ENCODE measurements at regions not wholly inside any gene's neighbourhood (a gene's known extent, or its start where the extent isn't known, plus 50 kb on each side); places are given as distances from the start of the nearest gene placed in this dataset.
"Not testable (repeated sequence)": the region's sequence is repeated elsewhere in the genome, so short reads cannot be mapped to it uniquely, and the experiment has no call there.

DNA sequence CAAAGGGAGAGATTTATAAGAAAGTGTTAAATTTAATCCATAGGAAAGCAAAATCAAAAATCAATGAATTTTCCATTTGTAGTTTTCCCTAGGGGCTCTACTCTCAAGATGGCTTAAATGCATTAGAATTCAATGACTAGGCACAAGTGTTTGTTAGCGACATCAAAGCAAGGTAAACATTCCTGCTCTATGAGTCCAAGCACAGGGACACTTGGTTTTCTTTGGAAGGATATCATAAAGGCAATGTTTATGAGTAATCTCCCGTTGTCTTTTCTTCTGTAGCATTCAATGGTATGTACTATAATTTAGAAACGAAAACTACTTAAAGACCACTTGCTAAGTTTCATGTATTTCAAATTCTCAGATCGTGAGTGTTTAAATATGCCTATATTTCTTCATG is 54.8 kb upstream of the ZNF717 start:
- DNase-seq, result not testable (repeated sequence)

DNA sequence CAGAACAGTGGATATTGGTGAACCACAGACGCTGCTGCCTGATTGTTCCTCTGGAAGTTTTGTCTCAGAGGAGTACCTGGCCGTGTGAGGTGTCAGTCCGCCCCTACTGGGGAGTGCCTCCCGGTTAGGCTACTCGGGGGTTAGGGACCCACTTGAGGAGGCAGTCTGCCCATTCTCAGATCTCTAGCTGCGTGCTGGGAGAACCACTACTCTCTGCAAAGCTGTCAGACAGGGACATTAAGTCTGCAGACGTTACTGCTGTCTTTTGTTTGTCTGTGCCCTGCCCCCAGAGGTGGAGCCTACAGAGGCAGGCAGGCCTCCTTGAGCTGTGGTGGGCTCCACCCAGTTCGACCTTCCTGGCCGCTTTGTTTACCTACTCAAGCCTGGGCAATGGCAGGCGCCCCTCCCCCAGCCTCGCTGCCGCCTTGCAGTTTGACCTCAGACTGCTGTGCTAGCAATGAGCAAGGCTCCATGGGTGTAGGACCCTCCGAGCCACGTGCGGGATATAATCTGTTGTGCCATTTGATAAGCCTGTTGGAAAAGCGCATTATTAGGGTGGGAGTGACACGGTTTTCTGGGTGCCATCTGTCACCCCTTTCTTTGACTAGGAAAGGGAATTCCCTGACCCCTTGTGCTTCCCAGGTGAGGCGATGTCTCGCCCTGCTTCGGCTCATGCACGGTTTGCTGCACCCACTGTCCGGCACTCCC is 65.1 kb upstream of the ZNF717 start:
- not testable (repeated sequence) for DNase-seq

DNA sequence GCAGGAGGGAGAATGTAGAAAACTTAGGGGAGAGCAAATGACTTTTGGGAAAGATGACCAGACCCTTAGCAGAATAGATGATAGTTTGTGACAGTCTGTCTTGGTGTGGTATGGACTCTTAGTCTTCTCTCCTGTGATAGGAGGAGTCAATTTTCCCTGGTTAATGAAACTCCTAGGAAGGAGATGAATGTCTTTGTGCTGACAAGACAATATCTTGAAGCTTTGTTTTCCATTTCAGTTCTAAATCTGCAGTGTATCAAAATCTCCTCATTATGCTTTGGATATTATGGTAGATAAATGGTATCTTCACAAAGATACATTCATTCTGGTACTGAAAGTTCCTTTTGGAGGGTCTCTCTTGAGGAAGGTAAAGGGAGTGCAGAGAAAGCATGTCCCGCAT is 77.8 kb upstream of the ZNF717 start:
- DNase-seq, result no peak

DNA sequence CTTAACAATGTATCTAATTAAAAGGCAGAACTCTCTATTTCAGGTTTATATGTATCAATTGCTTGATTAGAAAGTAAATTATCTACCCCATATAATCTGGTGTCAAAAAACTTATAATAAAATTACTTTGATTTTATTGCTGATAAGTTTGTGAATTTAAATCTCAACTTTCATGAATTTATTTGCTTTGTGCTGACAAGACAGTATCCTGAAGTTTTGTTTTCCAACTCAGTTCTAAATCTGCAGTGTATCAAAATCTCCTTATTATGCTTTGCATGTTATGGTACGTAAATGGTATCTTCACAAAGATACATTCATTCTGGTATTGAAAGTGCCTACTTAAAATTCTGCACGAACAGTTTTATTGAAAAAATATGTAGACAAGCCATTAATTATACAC is 78.5 kb upstream of the ZNF717 start:
- no peak for DNase-seq

DNA sequence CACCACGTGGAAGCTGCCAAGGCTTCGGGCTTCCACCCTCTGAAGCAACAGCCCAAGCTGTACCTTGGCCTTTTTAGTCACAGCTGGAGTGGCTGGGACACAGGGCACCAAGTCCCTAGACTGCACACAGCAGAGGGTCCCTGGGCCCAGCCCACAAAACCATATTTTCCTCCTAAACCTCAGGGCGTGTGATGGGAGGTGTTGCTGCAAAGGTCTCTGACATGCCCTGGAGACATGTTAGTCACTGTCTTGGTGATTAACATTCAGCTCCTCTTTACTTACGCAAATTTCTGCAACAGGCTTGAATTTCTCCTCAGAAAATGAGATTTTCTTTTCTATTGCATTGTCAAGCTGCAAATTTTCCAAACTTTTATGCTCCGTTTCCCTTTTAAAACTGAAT is 98.4 kb upstream of the ZNF717 start:
- not testable (repeated sequence) for DNase-seq

DNA sequence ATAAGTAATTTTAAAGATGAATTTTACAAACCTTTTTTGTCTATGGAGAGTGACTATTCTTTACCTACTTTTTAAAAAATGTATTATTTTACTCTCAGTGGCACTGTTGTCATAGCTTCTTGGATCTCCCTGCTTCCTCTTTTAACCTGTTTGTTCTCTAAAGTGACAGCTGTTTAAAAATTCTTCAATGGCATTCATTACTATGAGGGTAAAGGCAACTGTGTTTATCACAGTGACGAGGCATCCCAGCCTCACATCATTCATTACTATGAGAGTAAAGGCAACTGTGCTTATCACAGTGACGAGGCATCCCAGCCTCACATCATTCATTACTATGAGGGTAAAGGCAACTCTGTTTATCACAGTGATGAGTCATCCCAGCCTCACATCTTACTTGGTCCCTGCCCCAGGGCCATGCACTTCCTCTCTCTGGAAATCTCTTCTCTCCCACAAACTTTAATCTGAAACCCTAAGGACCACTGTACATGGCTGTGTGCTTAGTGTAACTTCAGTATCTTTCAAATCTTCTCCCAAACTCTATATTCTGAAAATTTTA is 101.7 kb upstream of the ZNF717 start:
- DNase-seq, result no peak

DNA sequence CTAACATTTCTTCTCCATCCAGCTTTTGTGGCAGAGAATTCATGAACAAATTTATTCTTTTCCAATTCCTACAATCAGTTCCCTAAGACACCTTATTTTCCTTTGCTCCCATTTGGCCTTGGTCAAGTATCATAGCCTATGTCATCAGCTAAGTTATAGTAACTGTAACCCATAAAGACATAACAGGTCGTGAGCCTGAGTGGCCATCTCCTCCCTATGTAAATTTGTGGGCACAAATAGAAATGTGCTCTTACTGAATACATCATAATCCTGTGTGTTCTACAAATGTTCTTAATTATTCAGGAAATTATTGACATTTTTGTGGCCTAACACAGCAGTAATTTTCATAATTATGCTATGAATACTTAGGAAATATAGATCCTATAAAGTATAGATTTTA is 108.9 kb upstream of the ZNF717 start:
- DNase-seq, result no peak

DNA sequence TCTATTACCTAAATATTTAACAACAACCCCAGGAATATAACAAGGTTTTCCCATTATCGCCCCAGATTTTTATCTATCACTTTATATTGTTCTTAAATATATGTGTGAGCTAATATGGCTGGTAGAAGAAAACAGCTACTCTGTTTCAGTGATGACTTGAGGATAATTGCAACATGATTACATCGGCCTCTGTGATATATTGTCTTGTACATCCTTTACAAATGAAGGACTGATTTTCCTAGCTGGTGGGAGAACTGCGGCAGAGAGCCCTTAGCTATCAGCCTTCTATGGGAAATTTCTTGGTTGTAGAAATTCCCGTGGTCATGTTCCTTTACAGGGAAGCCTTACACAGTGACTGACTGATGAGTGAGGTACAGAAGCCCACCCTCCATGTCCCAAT is 110.9 kb upstream of the ZNF717 start:
- DNase-seq, result no peak

DNA sequence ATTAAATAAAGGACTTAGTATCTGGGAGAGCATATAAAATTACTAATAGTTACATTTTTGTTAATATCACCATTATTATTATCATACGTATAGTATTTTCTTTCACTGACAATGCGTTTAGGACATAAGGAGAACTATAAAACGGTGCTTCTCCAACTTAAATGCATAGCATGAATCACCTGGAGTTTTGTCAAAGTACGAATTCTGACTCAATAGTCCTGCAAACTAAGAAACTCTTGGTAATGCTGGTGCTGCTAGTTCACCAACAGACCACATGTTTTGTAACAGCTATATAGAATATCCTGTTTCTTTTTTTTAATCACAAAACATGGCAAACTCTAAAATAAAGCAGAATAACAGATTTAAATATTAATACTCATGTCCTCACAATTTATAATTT is 116.1 kb upstream of the ZNF717 start:
- DNase-seq, result not testable (repeated sequence)

DNA sequence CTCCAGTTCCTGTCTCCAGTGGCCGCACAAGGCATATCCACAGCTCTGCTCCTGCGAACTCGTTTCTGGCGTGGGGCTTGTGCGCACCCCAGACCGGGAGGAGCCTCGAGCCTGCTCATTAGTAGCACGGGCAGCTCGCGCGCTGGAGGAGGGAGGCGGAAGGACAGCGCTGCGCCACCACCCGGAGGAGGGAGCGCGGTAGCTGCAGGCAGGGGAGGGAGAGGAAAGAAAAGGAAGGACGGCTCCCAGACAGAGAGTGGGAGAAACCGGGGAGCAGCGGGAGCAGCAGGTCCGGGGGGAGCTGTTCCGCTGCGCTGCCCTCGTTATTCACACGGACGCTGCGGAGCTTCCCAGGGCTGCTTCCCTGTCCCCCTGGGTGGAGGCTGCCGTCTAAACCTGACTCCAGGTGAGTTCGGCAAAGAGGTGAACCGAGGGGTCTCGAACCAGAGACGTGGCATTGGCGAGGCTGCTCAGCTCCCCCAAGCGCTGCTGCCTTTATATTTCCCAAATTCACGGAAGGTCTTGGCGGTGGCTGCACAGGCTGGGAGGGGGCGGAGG is 121.3 kb upstream of the ZNF717 start:
- DNase-seq, result peak; percentile 25

DNA sequence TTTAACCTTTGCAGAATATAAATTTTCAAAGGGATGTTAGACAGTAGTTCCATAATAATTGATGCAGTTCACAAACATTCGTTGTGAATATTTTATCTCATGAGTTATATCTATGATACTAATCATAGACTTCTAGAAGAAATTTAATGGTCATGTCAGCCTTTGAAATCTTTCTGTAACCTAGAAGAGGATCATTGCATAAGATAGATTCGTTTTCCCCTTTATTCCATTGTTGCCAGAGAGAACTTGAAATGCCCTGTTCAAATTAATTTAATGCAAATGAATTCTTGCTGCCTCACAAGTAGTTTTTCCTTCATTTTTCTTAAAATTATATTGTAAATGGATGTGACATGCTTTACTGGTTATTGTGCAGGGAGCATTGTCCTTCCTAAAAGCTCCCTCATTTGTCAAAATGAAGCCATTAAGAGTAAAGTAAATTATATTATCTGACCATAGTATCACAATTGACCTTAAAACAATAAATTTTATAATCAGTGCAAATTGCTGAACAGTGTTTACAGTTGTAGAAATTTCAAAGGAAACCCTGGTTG is 128.5 kb upstream of the ZNF717 start:
- DNase-seq, result no peak

DNA sequence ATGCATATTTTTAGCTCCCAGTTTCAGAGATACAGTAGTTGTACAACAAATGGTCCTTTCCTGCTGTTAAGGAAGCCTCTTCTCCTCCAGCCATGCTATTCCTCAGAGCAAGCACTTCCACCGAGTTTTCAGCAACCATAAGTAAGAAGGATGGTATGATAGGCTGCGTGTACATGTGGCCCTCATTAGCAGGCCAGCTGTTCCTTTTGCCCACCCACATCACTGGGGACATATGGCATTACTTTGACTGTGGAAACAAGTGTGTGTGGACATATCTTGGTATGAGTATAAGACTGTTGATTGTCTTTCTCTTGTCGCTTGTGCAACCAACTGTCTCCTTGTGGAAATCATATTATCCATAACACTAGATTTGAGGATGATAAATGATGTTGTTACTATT is 129.4 kb upstream of the ZNF717 start:
- DNase-seq, result not testable (repeated sequence)

DNA sequence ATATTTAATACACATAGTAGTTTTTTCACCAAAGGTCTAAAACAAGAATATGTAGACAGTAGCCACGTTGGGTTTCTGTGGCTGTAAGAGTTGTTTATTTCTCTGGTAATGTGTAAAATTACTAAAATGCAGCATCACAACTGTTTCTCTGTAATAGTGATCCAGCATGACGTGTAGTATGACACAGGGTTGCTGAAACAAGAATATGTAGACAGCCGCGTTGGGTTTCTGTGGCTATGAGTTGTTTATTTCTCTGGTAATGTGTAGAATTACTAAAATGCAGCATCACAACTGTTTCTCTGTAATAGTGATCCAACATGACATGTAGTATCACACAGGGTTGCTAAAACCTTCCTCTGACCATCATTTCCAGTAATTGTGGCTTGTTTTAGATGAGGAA is 153.6 kb upstream of the ZNF717 start:
- no peak for DNase-seq

DNA sequence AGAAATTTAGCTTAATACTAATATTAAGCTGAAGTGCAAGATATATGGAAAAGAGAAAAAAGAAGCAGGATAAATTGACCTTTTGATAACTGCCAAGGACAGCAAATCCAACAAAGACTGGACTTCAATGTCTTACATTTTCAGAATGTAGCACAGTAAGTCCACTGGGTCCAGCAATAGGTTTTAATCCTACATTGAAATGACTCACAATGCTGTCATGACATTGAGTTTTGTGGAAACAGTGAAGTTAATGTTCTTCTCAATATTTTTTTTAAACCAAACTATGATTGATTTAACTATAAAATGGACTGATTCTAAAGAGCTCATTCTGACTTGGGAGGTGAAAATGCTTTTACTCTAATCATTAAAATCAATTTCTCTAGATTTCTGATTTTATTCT is 166.6 kb upstream of the ZNF717 start:
- DNase-seq, result no peak

DNA sequence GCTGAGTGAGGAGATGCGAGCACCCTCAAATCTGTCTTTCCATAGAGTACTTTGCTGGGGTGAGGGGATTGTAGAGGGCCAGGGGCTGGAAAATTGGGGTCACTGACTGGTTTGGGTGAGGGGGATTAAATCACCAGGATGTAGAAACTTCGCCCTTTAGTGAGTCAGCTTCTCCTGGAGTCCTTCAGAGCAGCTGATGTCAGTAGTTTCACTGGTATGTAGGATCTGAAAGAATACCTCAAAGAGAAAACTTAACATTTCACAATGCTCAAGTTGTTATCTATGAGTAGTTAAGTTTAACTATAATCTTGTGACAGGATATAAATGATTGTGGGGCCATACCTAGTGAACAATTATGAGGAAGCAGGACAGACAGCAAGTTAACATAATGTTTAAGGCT is 174.7 kb upstream of the ZNF717 start:
- DNase-seq, result not testable (repeated sequence)

DNA sequence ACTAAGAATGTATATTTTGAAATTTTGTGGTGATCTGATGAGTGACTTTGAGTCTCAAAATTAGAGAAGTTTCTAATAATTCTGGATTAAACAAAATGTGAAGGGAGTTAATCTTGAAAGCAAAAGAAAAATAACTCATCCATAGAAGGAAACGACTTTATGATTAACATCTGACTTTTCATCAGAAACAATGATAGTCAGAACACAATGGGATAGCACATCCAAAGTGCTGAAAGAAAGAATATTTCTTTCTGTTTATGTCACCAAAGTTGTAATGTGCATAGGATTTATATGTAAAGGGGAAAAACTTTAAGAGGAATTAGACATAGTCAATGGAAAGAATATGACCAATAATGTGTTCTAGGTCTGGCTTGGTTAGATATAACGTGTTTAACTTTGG is 176.7 kb upstream of the ZNF717 start:
- DNase-seq, result not testable (repeated sequence)

DNA sequence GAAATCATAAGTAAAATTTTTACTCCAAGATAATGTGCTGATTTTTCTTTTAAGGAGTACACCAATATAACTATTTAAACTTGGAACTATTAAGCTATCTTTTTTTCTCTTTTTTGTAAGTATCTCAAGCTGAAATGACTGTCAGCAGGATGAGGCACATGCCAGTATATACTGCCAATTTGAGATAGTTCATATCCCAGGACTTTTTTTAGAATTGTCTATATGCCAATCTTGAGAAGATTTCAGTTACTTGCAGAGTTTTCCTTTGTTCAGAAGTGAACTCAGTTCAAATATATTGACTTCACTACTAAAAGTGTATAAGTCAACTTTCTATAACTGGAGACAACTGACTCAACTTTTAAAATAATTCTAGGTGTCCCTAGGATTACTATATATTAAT is 181.7 kb upstream of the ZNF717 start:
- no peak for DNase-seq

DNA sequence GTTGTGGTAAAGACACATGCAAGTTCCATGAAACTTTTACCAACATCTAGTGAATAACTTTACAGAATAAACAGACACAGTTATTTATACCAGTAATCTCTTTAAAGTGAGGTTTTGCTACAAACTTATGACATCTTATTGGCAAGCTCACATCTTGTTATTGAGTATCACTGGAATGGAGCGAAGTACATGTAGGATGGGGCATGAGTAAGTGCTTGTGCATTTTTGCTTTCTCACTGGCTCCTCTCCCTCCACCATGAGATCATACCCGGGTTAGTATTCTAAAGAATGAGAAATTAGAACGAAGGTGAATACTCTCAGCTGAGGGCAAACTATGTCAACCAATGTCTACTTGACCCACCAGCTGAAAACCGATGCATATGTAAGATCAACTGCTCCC is 193.3 kb upstream of the ZNF717 start:
- DNase-seq, result no peak

DNA sequence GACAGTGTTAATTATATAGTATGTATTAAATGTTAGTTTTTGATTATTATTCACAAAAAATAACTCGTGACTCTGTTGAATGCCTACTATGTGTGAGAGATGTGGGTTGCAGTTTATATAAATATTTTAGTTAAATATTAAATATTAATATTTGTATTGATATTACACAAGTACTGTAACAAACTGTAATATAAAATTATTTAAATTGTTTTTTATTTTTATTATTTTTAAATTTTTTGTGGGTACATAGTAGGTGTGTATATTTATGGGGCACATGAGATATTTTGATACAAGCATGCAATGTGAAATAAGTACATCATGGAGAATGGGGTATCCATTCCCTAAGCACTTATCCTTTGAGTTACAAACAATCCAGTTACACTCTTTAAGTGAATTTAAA is 196.1 kb upstream of the ZNF717 start:
- no peak for DNase-seq

DNA sequence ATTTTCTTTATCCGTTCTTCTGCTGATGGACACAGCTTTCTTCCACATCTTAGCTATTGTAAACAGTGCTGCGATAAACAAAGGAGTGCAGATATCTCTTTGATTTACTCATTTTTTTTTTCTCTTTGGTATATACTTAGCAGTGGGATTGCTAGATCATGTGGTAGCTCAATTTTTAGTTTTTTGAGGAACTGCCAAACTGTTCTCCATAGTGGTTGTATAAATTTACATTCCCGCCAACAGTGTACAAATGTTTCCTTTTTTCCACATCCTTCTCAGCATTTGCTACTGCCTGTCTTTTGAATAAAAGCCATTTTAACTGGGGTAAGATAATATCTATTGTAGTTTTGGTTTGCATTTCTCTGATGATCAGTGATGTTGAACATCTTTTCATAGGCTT is 196.8 kb upstream of the ZNF717 start:
- DNase-seq, result no peak

DNA sequence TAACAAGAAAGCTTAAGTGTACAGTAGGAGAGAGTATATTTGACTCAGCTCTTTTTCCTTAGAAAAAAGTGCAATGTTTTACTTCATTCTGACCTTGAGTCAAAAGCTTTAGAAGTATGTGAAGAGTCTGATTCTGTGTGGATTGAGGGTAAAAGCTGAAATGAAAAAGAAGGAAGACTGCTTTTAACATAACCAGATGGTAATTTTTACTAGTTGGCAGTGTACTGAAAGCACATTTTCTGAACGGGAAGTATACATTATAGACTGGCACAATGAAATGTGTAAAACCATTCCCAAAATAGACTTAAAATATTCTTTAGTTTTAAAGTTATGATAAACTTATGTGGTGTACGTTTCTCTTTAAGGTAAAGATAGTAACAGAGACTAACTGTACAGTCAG is 197.8 kb upstream of the ZNF717 start:
- DNase-seq, result no peak

DNA sequence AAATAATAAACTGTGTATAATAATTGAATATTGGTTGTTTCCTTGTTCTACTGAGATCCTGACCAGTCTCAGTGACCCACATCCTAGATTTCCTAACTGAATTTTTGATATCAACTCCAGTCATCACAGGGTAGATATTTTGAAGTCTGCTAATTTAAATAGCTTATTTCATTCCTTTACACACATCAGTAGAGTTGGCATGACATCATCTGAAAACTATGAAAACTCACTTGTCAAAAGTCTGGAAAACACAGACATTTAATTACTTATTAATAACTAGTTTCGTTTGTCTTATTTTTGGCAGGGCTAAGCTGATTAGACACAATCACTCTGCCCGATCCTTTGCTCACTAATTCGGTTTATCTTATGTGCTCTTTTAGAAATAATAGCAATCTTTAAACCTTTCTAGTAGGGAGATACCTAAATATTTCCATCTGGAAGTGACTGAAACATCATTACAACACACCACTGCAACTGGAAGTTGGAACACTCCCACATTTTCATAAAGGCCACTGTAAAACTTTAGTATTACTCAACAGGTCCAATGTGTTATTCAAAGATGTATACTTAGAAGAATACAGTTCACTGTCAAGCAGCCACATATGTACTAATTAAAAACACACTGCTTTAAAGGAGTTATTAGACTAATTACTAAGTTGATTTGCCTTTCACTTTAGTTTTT is 198.4 kb upstream of the ZNF717 start:
- DNase-seq, result no peak

DNA sequence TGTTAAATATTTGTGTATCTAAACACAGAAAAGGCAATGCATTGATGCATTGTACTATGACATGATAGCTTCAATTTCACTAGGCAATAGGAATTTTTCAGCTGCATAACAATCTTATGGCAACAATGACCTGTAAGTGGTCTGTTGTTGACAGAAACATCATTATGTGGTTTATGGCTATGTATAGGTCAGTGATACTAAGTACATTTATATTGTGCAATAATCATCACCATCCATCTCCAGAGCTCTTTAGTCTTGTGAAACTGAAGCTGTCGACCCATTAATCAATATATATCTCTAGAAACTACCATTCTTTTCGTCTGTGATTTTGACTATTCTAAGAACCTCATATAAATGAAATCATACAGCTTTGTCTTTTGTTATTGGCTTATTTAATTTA is 200.1 kb upstream of the ZNF717 start:
- DNase-seq, result no peak

DNA sequence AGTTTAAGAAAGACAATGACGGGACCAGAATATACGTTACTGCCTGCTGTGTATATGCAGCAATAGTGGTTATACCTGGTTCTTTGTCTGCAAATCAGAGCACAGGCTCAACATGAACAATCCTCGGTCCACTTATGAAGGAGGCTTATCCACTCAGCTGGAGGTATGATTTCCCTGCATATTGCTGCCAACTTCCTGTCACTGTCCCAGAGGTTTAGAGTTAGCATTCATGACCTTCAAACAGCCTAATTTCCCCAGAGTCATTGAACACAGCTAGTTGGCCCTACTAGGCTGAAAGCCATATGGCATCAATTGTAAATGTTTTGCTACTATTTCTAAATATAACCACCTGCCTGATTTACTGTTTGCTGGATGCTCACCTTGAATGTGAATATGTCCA is 224.9 kb upstream of the ZNF717 start:
- no peak for DNase-seq

Measured in NCI-H1105 (cell line).